ENCODE measurements at regions not wholly inside any gene's neighbourhood (a gene's known extent, or its start where the extent isn't known, plus 50 kb on each side); places are given as distances from the start of the nearest gene placed in this dataset.

DNA sequence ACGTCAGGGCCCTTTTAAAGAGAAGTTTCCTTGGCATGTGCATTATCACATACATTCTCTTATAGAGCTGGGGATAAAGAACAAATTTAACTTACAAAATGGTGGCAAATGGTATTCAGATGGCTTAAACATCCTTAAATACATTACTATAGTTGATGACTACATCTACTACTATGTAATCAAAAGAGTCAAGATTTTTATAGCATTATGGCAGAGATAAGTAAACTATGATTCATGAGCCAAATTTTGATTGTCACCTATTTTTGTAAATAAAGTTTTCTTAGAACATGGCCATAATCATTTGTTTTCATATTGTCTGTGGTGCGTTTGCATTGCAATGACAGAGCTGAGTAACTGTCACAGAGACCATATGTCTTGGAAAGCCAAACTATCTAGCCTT lies 1188.6 kb upstream of the TENM4 start:
- H4K8ac ChIP-seq (ENCODE audit: extremely low read depth, insufficient read depth, low read length): no peak overlapping the region
- DNase-seq (ENCODE audit: low read depth in 1 of 2, low spot score in 2 of 2): no peak
- no peak for TF ChIP-seq SP2 (IDR thresholded peaks at IDR 0.05; ENCODE audit: low read length)
- TF ChIP-seq, protein P1, sequence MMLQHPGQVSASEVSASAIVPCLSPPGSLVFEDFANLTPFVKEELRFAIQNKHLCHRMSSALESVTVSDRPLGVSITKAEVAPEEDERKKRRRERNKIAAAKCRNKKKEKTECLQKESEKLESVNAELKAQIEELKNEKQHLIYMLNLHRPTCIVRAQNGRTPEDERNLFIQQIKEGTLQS (IDR thresholded peaks at IDR 0.05; ENCODE audit: insufficient read depth, low read depth, low read length): no peak
- TF ChIP-seq ASH2L (IDR thresholded peaks at IDR 0.05; ENCODE audit: low read length): no peak
- TF ChIP-seq RBBP5 (IDR thresholded peaks at IDR 0.05; ENCODE audit: borderline replicate concordance, low read depth, low read length): no peak
- TF ChIP-seq TEAD4 (IDR thresholded peaks at IDR 0.05; ENCODE audit: low read depth, low read length): no peak
- TF ChIP-seq TCF12 (IDR thresholded peaks at IDR 0.05; ENCODE audit: low read depth, low read length): no peak
- TF ChIP-seq HDAC2 (IDR thresholded peaks at IDR 0.05; ENCODE audit: borderline replicate concordance in 1 of 2, low read depth in 2 of 2, low read length in 2 of 2): no peak
- no peak for TF ChIP-seq RXRA (IDR thresholded peaks at IDR 0.05; ENCODE audit: insufficient read depth, low read depth, low read length)
- TF ChIP-seq RNF2 (IDR thresholded peaks at IDR 0.05; ENCODE audit: borderline replicate concordance, low read depth, low read length, missing control alignments, poor library complexity, severe bottlenecking): no peak
- TF ChIP-seq CREB1 (IDR thresholded peaks at IDR 0.05): no peak
- TF ChIP-seq CHD2 (IDR thresholded peaks at IDR 0.05; ENCODE audit: low read length): no peak
- TF ChIP-seq YY1 (IDR thresholded peaks at IDR 0.05; ENCODE audit: low read depth, low read length): no peak
- no peak for TF ChIP-seq BRCA1 (IDR thresholded peaks at IDR 0.05; ENCODE audit: low read depth, low read length)
- TF ChIP-seq SIRT6 (IDR thresholded peaks at IDR 0.05; ENCODE audit: low read length): no peak
- TF ChIP-seq RFX5 (IDR thresholded peaks at IDR 0.05; ENCODE audit: borderline replicate concordance, low read depth, low read length): no peak
- TF ChIP-seq JUN (IDR thresholded peaks at IDR 0.05; ENCODE audit: low read depth, low read length): no peak
- no peaks in the 10 kb centered on the region for H3K4me1 ChIP-seq (replicated peaks in 1 of 4; ENCODE audit: control insufficient read depth in 3 of 4, insufficient read depth in 4 of 4, low read length in 3 of 4)
- H3K27me3 ChIP-seq (replicated peaks in 1 of 4; ENCODE audit: control insufficient read depth in 3 of 4, extremely low read depth in 1 of 4, insufficient read depth in 3 of 4, low read length in 3 of 4): no peaks in the 10 kb centered on the region
- no peak overlapping the region for H3K27ac ChIP-seq (ENCODE audit: low read depth, low read length)
- no peak overlapping the region for H3K9ac ChIP-seq (replicated peaks in 1 of 4; ENCODE audit: extremely low read depth in 1 of 4, low read depth in 3 of 4, low read length in 3 of 4)
- H2BK5ac ChIP-seq (ENCODE audit: low read depth, low read length): no peak overlapping the region
- H3K23me2 ChIP-seq (ENCODE audit: low read depth, low read length): no peaks in the 10 kb centered on the region
- no peak overlapping the region for H4K91ac ChIP-seq (replicated peaks; ENCODE audit: insufficient read length, low read length)
- no peaks in the 10 kb centered on the region for H4K20me1 ChIP-seq (replicated peaks in 1 of 2; ENCODE audit: control insufficient read depth in 1 of 2, insufficient read depth in 2 of 2, low read length in 2 of 2)
- no peaks in the 10 kb centered on the region for H3K79me1 ChIP-seq (ENCODE audit: low read depth, low read length)
- no peak overlapping the region for H2AK5ac ChIP-seq (ENCODE audit: low read depth, low read length)
- FAIRE-seq: no peak
- H3K23ac ChIP-seq (ENCODE audit: insufficient read length): no peak overlapping the region
- WGBS, 2 experiments (ENCODE audit: extremely low coverage in 1 of 2, insufficient coverage in 1 of 2, insufficient read length in 1 of 2, insufficient replicate concordance in 2 of 2, low coverage in 1 of 2, low lambda C conversion rate in 2 of 2, missing lambda C conversion rate in 1 of 2): 75% methylated on average over 2 of the region's 2 CpGs; no CpG with 5 or more reads in 1 of the 2 experiments
- no peak overlapping the region for H3K18ac ChIP-seq (ENCODE audit: extremely low read depth, low read length)
- no peak overlapping the region for H2BK120ac ChIP-seq (replicated peaks; ENCODE audit: low read depth, low read length)
- H3K4me2 ChIP-seq (ENCODE audit: insufficient read depth in 1 of 2, low read depth in 2 of 2, low read length in 2 of 2): no peak overlapping the region
- no peak overlapping the region for H3K56ac ChIP-seq (replicated peaks; ENCODE audit: insufficient read length, low read depth, low read length)
- no peak overlapping the region for H3K14ac ChIP-seq (ENCODE audit: insufficient read length)
- no peak overlapping the region for H2AFZ ChIP-seq (ENCODE audit: low read length)
- no peak overlapping the region for H3K4me3 ChIP-seq (ENCODE audit: extremely low read depth in 1 of 4, insufficient read depth in 2 of 4, low read depth in 3 of 4, low read length in 4 of 4)
- H3K4ac ChIP-seq (replicated peaks; ENCODE audit: insufficient read length, low read depth, low read length): no peak overlapping the region
- no peak overlapping the region for H4K5ac ChIP-seq (ENCODE audit: insufficient read length, low read depth, low read length)
- H2BK12ac ChIP-seq (ENCODE audit: low read depth, low read length): no peak overlapping the region
- ChIA-PET POLR2A (ENCODE audit: partially characterized antibody) (no interaction called here), CTCF (ENCODE audit: partially characterized antibody) (interaction anchor here (1.3 kb wide), 1 partner anchor 18 kb away, joined by 3 read pairs; no protein-coding TSS in a partner anchor)
- H3K36me3 ChIP-seq (ENCODE audit: control insufficient read depth in 2 of 4, insufficient read depth in 4 of 4, low read length in 3 of 4): no peaks in the 10 kb centered on the region
- H2BK15ac ChIP-seq (ENCODE audit: low read length): no peak overlapping the region
- H3K9me3 ChIP-seq (ENCODE audit: insufficient read depth in 2 of 2, low read depth in 1 of 2, low read length in 1 of 2): no peaks in the 10 kb centered on the region
- H2BK20ac ChIP-seq (ENCODE audit: low read length): no peak overlapping the region
- no peaks in the 10 kb centered on the region for H3K79me2 ChIP-seq (ENCODE audit: control insufficient read depth in 1 of 2, insufficient read depth in 2 of 2, low read length in 2 of 2)

Measured in H1 (cell line).